Activated CD4-positive, alpha-beta memory T cell treated with anti-CD3 and anti-CD28 coated beads for 36 hours (primary cell): ENCODE measurements at regions not wholly inside any gene's neighbourhood (a gene's known extent, or its start where the extent isn't known, plus 50 kb on each side); places are given as distances from the start of the nearest gene placed in this dataset.

Source experiments
- CTCF ChIA-PET: fragments of 350-600 bp; sonication (Branson Sonifier 250); formaldehyde crosslinking; loops from one replicate; lab custom pipeline; 2021; ENCODE audit warnings: antibody characterized with exemption, inconsistent platforms; lab: Charles Lee
- POLR2A ChIA-PET: fragments of 350-600 bp; sonication (Branson Sonifier 250); formaldehyde crosslinking; loops from one replicate; lab custom pipeline; 2021; ENCODE audit warnings: antibody characterized with exemption; lab: Charles Lee
- DNase-seq: peaks from one replicate; pipeline ENCODE4 v3.0.0-alpha.2; 2020
- H3K27ac Mint-ChIP-seq: one replicate; pipeline ENCODE4 v1.8.0; 2021; ENCODE audit warnings: mixed read lengths
- H3K27me3 Mint-ChIP-seq: one replicate; pipeline ENCODE4 v1.8.0; 2021; ENCODE audit warnings: mixed read lengths
- H3K36me3 Mint-ChIP-seq: one replicate; pipeline ENCODE4 v1.8.0; 2021; ENCODE audit warnings: mixed read lengths
- H3K4me1 Mint-ChIP-seq: one replicate; pipeline ENCODE4 v1.8.0; 2021; ENCODE audit warnings: low read depth, mixed read lengths
- H3K4me3 Mint-ChIP-seq: one replicate; pipeline ENCODE4 v1.8.0; 2021; ENCODE audit warnings: mild to moderate bottlenecking, mixed read lengths
- H3K9me3 Mint-ChIP-seq: one replicate; pipeline ENCODE4 v1.8.0; 2021; ENCODE audit warnings: mixed read lengths
- intact Hi-C: fragments of 100-400 bp; cut with micrococcal nuclease; formaldehyde crosslinking; loops from one replicate; pipeline ENCODE4 v1.15.1; 2023

GRCh38 chr5:78706825-78707224 is 58.3 kb upstream of the LHFPL2 start:
- H3K4me1 Mint-ChIP-seq = no peaks in the 10 kb centered on the region
- H3K27ac Mint-ChIP-seq = no peak overlapping the region
- no peaks in the 10 kb centered on the region for H3K27me3 Mint-ChIP-seq
- no peaks in the 10 kb centered on the region for H3K9me3 Mint-ChIP-seq
- intact Hi-C loops = no loop called here
- H3K36me3 Mint-ChIP-seq = no peaks in the 10 kb centered on the region
- ChIA-PET POLR2A (no interaction called here), CTCF (no interaction called here)
- DNase-seq = no peak
- no peak overlapping the region for H3K4me3 Mint-ChIP-seq

- ChIA-PET POLR2A (no interaction called here), CTCF (no interaction called here)
- no peaks in the 10 kb centered on the region for H3K27me3 Mint-ChIP-seq
- H3K4me1 Mint-ChIP-seq = no peaks in the 10 kb centered on the region
- no peak overlapping the region for H3K27ac Mint-ChIP-seq
- DNase-seq = no peak
- intact Hi-C loops = no loop called here
- no peaks in the 10 kb centered on the region for H3K9me3 Mint-ChIP-seq
- no peaks in the 10 kb centered on the region for H3K36me3 Mint-ChIP-seq
- H3K4me3 Mint-ChIP-seq = no peak overlapping the region
Measured at GRCh38 chr5:78706381-78706780, 57.8 kb upstream of the LHFPL2 start.

- Mint-ChIP-seq H3K36me3 (no peaks in the 10 kb centered on the region), H3K4me1 (no peaks in the 10 kb centered on the region), H3K9me3 (no peaks in the 10 kb centered on the region), H3K4me3 (no peak overlapping the region), H3K27ac (no peak overlapping the region), H3K27me3 (no peaks in the 10 kb centered on the region)
- DNase-seq = no peak
- intact Hi-C loops = no loop called here
- POLR2A ChIA-PET = no interaction called here
- CTCF ChIA-PET = no interaction called here
Measured at GRCh38 chr5:78705826-78706225, 57.3 kb upstream of the LHFPL2 start.

- no peaks in the 10 kb centered on the region for H3K4me1 Mint-ChIP-seq
- no peak overlapping the region for H3K27ac Mint-ChIP-seq
- CTCF ChIA-PET = no interaction called here
- H3K9me3 Mint-ChIP-seq = no peaks in the 10 kb centered on the region
- H3K36me3 Mint-ChIP-seq = no peaks in the 10 kb centered on the region
- intact Hi-C loops = no loop called here
- H3K4me3 Mint-ChIP-seq = no peak overlapping the region
- DNase-seq = no peak
- H3K27me3 Mint-ChIP-seq = no peaks in the 10 kb centered on the region
- POLR2A ChIA-PET = no interaction called here
Measured at GRCh38 chr5:78701795-78702410, 53.3 kb upstream of the LHFPL2 start.

- no peak for DNase-seq
- no peaks in the 10 kb centered on the region for H3K36me3 Mint-ChIP-seq
- no peak overlapping the region for H3K4me3 Mint-ChIP-seq
- CTCF ChIA-PET = no interaction called here
- H3K27ac Mint-ChIP-seq = no peak overlapping the region
- no peaks in the 10 kb centered on the region for H3K4me1 Mint-ChIP-seq
- intact Hi-C loops = no loop called here
- no peaks in the 10 kb centered on the region for H3K9me3 Mint-ChIP-seq
- no peaks in the 10 kb centered on the region for H3K27me3 Mint-ChIP-seq
- POLR2A ChIA-PET = no interaction called here
Measured at GRCh38 chr5:78699552-78700153, 51.1 kb upstream of the LHFPL2 start.

- Mint-ChIP-seq H3K4me1 (no peaks in the 10 kb centered on the region), H3K27me3 (no peaks in the 10 kb centered on the region)
- CTCF ChIA-PET = no interaction called here
Measured at GRCh38 chr5:78698191-78698791, 49.7 kb upstream of the LHFPL2 start.

More at GRCh38 chr5:78698191-78698791, 49.7 kb upstream of the LHFPL2 start:
- intact Hi-C loops = no loop called here
- POLR2A ChIA-PET = interaction anchor here (0.6 kb wide), 1 partner anchor 340 kb away, joined by 3 read pairs; no protein-coding TSS in a partner anchor
- no peaks in the 10 kb centered on the region for H3K9me3 Mint-ChIP-seq
- H3K36me3 Mint-ChIP-seq = no peaks in the 10 kb centered on the region
- no peak overlapping the region for H3K27ac Mint-ChIP-seq
- H3K4me3 Mint-ChIP-seq = no peak overlapping the region
- no peak for DNase-seq
